Epithelial cell of proximal tubule (primary cell): ENCODE measurements at regions not wholly inside any gene's neighbourhood (a gene's known extent, or its start where the extent isn't known, plus 50 kb on each side); places are given as distances from the start of the nearest gene placed in this dataset.

ENCODE experiments used
- DNase-seq: peaks from one replicate; pipeline ENCODE4 v3.0.0-alpha.2; 2011; ENCODE audit warnings: low read depth
- H3K4me3 ChIP-seq: 2 replicates; pipeline ENCODE4 v1.5.1; 2011; ENCODE audit warnings: low read depth, mild to moderate bottlenecking, low read length
- CTCF ChIP-seq: conservative IDR thresholded peaks from 2 replicates; pipeline ENCODE4 v1.5.1; 2012; ENCODE audit warnings: low read depth, mild to moderate bottlenecking, low read length

- no peak for DNase-seq
- no peak for TF ChIP-seq CTCF
- H3K4me3 ChIP-seq: no peak overlapping the region
Observed at GRCh38 chr9:115775659-115776058, 377.9 kb upstream of the PAPPA start.

DNA sequence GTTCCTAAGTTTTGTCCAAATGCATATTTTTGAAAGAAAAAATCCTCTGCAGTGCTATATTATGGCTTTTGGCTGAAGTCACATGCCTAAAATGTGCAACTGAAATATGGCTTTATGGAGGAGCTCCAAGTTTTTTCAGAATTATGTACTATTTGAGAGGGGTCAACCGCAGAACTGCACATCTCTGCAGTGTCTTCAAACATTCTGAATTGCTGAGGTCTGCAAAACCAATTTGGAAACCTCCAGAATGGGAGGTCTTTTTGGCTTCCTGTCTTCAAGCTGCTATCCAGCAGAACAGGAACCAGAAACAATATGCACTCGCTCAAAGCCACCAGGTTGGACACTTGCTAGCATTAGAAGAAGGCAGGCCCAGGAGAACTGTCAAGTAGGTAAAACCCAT lies 376.0 kb upstream of the PAPPA start:
- no peak for TF ChIP-seq CTCF
- DNase-seq: no peak
- H3K4me3 ChIP-seq: no peak overlapping the region

GRCh38 chr9:115781070-115781736 lies 372.4 kb upstream of the PAPPA start:
- no peak overlapping the region for H3K4me3 ChIP-seq
- DNase-seq: no peak
- TF ChIP-seq CTCF: no peak

DNA sequence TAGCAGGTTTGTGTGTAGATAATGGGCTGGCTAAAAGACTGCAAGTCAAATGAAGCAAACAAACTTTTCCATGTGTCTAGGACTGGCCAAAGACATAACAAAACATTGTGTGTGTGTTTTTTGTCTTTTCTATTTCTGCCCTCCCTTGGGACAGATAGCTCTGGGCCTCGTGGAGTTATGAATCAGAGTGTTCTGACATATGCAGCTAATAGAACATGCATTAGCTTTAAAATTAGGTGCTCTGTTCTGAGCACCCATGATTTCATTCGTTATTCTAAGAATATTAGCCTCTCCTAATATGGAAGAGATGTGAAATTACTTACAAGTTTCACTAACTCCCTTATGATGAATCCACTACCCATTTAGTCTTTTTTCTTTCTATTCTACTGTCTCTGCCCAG lies 367.3 kb upstream of the PAPPA start:
- TF ChIP-seq CTCF: no peak
- no peak for DNase-seq

DNA sequence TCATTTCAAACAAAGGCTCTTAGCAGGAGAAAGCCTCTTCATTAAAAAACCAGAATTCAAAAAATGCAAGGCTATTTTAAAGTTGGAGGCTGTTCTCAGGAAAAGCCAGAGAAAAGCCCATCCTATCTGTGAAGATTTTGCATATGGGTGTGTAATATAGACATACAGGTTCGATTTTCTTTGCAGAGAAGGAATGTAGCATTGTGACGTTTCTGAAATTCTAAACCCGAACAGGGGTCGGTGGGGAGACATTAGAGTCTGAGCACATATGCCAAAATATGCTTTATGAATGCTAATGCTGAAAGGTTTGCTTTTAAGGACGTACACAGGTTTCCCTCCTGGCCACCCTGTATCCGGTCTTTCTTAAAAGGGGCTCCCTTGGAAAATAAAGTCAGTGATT lies 363.1 kb upstream of the PAPPA start:
- no peak for DNase-seq
- H3K4me3 ChIP-seq: no peak overlapping the region
- TF ChIP-seq CTCF: no peak

More for the DNA sequence above, 367.3 kb upstream of the PAPPA start:
- H3K4me3 ChIP-seq: no peak overlapping the region

DNA sequence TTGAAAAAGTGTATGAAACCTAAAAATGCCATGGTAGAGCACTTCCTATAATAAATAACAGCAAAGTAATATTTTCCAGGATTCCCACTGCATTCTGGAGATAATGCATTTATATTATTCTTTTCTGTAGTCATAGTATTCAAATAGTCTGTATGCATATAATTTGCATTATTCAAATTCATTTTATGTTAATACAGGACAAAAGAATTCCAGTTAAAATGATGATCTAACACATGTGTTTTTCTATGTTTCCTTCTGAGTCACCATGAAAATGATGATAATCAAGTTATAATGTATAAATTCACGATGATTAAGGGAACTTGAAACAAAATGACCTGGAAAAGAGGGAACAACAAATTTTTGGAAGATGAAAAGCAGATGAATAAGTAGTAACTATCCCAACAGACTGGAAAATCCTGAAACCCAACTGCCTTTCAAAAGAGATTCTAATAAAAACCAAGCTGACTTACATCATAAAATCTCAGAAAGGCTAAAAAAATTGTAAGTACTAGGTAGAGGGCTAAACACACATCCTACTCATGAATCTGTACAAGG lies 358.6 kb upstream of the PAPPA start:
- H3K4me3 ChIP-seq: no peak overlapping the region
- DNase-seq: no peak

More for the DNA sequence above, 358.6 kb upstream of the PAPPA start:
- TF ChIP-seq CTCF: no peak
